Activated naive CD8-positive, alpha-beta T cell treated with anti-CD3 and anti-CD28 coated beads, Interleukin-2, amount 50 U/mL, for 24 hours (primary cell): ENCODE measurements at regions not wholly inside any gene's neighbourhood (a gene's known extent, or its start where the extent isn't known, plus 50 kb on each side); places are given as distances from the start of the nearest gene placed in this dataset.
"Not testable (repeated sequence)": the region's sequence is repeated elsewhere in the genome, so short reads cannot be mapped to it uniquely, and the experiment has no call there.

Experiments
- ATAC-seq: fragments of 150-1000 bp; cut with Tn5 transposase; one replicate; pipeline ENCODE4 v1.10.0; 2021
- DNase-seq: peaks from one replicate; pipeline ENCODE4 v3.0.0; 2021
- H3K27ac Mint-ChIP-seq: one replicate; pipeline ENCODE4 v1.8.0; 2021; ENCODE audit warnings: mild to moderate bottlenecking, mixed read lengths
- H3K27me3 Mint-ChIP-seq: one replicate; pipeline ENCODE4 v1.8.0; 2021; ENCODE audit warnings: mixed read lengths
- H3K36me3 Mint-ChIP-seq: one replicate; pipeline ENCODE4 v1.8.0; 2021; ENCODE audit warnings: low read depth, mixed read lengths
- H3K4me1 Mint-ChIP-seq: one replicate; pipeline ENCODE4 v1.8.0; 2021; ENCODE audit warnings: mixed read lengths
- H3K4me3 Mint-ChIP-seq: one replicate; pipeline ENCODE4 v1.8.0; 2021; ENCODE audit warnings: mild to moderate bottlenecking, moderate library complexity, mixed read lengths
- H3K9me3 Mint-ChIP-seq: one replicate; pipeline ENCODE4 v1.8.0; 2021; ENCODE audit warnings: mixed read lengths

DNA sequence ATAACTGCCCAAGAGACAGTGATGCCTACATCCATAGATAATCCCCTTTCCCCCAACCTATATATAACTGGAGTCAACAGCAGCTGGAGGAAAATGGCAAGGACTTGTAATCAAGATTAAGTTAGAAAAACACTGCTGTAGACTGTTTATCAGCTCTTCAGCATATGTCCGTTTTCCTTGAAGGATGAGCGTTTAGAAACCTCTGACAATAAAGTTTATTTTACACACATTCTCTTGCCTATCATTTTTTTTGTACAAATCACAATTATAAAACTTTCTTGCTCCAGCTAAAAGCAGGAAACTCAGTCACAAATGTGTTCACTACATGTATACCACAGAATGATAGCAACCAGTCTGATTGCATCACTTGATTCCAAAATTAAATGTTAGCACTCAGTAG lies 50.8 kb downstream of the PPIAL4G start:
- ATAC-seq, H3K27me3 Mint-ChIP-seq, DNase-seq, H3K27ac Mint-ChIP-seq, H3K4me3 Mint-ChIP-seq, H3K9me3 Mint-ChIP-seq: not testable (repeated sequence)
- H3K36me3 Mint-ChIP-seq = peaks cover 62% of the 10 kb centered on the region
- peaks cover 75% of the 10 kb centered on the region for H3K4me1 Mint-ChIP-seq

- ATAC-seq, H3K27me3 Mint-ChIP-seq, H3K4me3 Mint-ChIP-seq, DNase-seq, H3K27ac Mint-ChIP-seq, H3K9me3 Mint-ChIP-seq: not testable (repeated sequence)
- Mint-ChIP-seq H3K36me3 (peaks cover 73% of the 10 kb centered on the region), H3K4me1 (peaks cover 76% of the 10 kb centered on the region)
Measured at GRCh38 chr1:148429856-148430255, 53.2 kb downstream of the PPIAL4G start.

GRCh38 chr1:148426940-148427611 lies 56.0 kb downstream of the PPIAL4G start:
- not testable (repeated sequence) for H3K4me3 Mint-ChIP-seq, H3K9me3 Mint-ChIP-seq, H3K27me3 Mint-ChIP-seq
- ATAC-seq = peak; percentile 86
- Mint-ChIP-seq H3K4me1 (peaks cover 90% of the 10 kb centered on the region), H3K27ac (peak overlapping the region; percentile 67), H3K36me3 (peaks cover 65% of the 10 kb centered on the region)
- DNase-seq = peak; percentile 35

DNA sequence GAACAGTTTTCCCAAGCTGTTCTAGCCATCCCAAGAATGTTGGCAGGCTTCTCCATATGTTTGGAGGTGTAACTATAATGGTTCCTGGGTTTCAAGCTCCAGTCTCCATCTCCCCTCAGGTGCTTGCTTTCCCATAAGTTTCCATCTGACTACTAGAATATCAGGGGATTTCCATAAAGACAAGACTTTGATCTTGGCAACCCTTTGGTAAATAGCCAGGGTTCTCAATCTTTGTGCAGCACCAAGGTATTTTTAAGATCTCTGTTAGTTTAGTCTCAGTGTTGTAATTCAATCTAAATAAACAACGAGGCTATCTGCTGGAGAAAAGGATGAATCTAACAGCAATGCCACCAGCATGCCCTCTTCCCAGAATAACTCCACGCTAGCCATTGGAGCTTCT lies 56.7 kb downstream of the PPIAL4G start:
- not testable (repeated sequence) for ATAC-seq, H3K9me3 Mint-ChIP-seq, DNase-seq, H3K4me3 Mint-ChIP-seq, H3K27me3 Mint-ChIP-seq
- Mint-ChIP-seq H3K36me3 (peaks cover 59% of the 10 kb centered on the region), H3K27ac (peak overlapping the region; percentile 67), H3K4me1 (peaks cover 83% of the 10 kb centered on the region)

DNA sequence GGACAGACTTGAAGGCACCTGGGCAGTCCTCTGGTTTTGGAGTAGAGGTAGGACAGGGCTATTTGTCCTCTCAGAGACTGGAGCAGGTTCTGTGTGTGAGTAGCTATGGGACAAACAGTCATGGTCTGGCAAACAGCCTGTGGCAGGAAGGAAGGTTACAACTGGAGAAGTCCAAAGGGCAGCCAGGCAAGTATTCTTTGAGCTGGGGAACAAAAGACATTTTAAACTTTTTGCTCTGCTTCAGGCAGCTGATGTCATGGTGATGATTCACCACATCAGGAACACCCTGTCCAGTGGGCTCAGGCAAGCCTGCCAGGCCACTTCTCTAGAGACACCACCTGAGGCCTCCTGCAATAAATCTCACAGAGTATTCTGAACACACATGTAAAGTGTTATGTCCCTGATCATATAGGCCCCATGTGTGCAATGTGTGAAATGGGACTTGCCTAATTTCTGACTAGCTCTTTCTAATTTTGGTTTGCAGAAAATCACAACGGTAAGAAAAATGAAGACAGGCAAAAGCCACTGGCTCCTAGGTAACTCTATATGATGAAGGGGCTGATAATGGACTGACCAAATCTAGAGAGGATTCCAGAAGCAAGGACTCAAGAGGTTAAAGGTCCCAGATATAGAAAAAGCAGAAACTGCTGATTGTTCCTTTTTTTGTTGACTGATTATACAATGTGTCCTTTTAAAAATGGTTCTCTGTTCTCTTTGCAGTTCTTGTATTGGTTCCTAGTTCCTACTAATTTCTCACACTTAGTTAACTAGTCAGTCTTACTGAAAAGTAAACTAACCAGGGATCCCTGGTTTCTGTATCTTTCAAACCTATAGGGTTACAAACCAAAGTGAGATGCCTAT lies 58.7 kb downstream of the PPIAL4G start:
- H3K9me3 Mint-ChIP-seq, H3K4me3 Mint-ChIP-seq, DNase-seq, H3K27me3 Mint-ChIP-seq: not testable (repeated sequence)
- peak overlapping the region; percentile 17 for H3K27ac Mint-ChIP-seq
- ATAC-seq = peak; percentile 38
- peaks cover 64% of the 10 kb centered on the region for H3K4me1 Mint-ChIP-seq
- peaks cover 41% of the 10 kb centered on the region for H3K36me3 Mint-ChIP-seq

DNA sequence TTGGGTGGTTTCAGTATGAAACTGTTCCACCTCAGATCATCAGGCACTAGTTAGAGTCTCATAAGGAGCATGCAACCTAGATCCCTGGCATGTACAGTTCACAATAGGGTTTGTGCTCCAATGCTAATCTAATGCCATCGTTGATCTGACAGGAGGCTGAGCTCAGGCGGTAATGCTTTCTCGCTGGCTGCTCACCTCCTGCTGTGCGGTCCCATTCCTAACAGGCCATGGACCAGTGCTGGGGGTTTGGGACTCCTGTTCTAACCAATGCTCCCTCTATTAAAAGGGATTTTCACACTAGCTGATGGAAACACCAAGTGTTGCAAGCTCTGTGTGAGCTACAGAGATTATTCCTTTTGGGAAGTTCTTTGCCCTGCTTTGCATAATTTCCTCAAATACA lies 60.2 kb downstream of the PPIAL4G start:
- not testable (repeated sequence) for H3K27ac Mint-ChIP-seq, ATAC-seq, H3K9me3 Mint-ChIP-seq, DNase-seq, H3K4me3 Mint-ChIP-seq, H3K27me3 Mint-ChIP-seq
- H3K36me3 Mint-ChIP-seq = peaks cover 29% of the 10 kb centered on the region
- peaks cover 53% of the 10 kb centered on the region for H3K4me1 Mint-ChIP-seq

- H3K4me1 Mint-ChIP-seq, H3K9me3 Mint-ChIP-seq, ATAC-seq, H3K27me3 Mint-ChIP-seq, H3K36me3 Mint-ChIP-seq, H3K4me3 Mint-ChIP-seq, DNase-seq, H3K27ac Mint-ChIP-seq: not testable (repeated sequence)
Measured at GRCh38 chr1:148417241-148417640, 65.9 kb downstream of the PPIAL4G start.

DNA sequence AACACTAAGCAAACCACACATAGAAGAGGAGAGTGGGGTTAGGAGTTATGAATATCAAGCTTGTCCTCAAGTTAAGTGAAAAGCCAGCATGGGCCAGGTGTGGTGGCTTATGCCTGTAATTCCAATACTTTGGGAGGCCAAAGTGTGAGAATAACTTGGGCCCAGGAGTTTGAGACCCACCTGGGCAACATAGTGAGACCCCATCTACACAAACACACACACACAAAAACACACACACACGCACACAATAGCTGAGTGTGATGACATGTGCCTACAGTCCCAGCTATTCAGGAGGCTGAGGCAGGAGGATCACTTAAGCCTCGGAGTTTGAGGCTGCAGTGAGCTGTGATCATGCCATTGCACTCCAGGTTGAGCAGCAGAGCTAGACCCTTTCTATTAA lies 69.7 kb downstream of the PPIAL4G start:
- H3K36me3 Mint-ChIP-seq = peaks cover 18% of the 10 kb centered on the region
- ATAC-seq, DNase-seq, H3K27me3 Mint-ChIP-seq, H3K4me1 Mint-ChIP-seq, H3K27ac Mint-ChIP-seq, H3K4me3 Mint-ChIP-seq: not testable (repeated sequence)
- H3K9me3 Mint-ChIP-seq = peaks cover 13% of the 10 kb centered on the region

- H3K4me3 Mint-ChIP-seq, ATAC-seq: not testable (repeated sequence)
Measured at GRCh38 chr1:148404786-148405568, 78.1 kb downstream of the PPIAL4G start.

DNA sequence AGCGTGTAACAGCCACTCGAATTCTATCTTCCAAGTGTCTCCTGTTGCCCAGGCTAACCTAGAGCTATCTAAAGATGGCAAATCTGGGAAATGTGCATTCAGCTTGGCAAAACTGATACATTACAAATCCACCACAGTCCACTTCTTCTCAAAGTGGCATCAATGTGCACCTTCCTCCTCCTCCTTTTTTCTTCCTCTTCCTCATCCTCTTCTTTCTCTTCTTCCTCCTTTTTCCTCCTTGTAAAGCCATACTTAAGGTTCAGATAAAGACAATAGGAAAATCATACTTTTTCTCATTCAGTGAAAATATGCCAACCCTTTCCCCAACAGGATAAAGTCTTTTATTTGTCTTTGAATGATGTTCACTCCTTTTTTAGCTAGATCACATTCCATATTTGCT lies 79.2 kb downstream of the PPIAL4G start:
- not testable (repeated sequence) for DNase-seq, ATAC-seq, H3K27me3 Mint-ChIP-seq, H3K36me3 Mint-ChIP-seq, H3K4me3 Mint-ChIP-seq, H3K9me3 Mint-ChIP-seq
- Mint-ChIP-seq H3K27ac (peak overlapping the region; percentile 65), H3K4me1 (peaks cover 29% of the 10 kb centered on the region)

More at GRCh38 chr1:148404786-148405568, 78.1 kb downstream of the PPIAL4G start:
- peak overlapping the region; percentile 56 for H3K27ac Mint-ChIP-seq
- H3K36me3 Mint-ChIP-seq, H3K9me3 Mint-ChIP-seq, H3K27me3 Mint-ChIP-seq, DNase-seq: not testable (repeated sequence)
- peaks cover 29% of the 10 kb centered on the region for H3K4me1 Mint-ChIP-seq

- not testable (repeated sequence) for H3K27me3 Mint-ChIP-seq, DNase-seq, H3K36me3 Mint-ChIP-seq, ATAC-seq, H3K9me3 Mint-ChIP-seq
- peaks cover 31% of the 10 kb centered on the region for H3K4me1 Mint-ChIP-seq
- peak overlapping the region; percentile 100 for H3K27ac Mint-ChIP-seq
- peak overlapping the region; percentile 91 for H3K4me3 Mint-ChIP-seq
Measured at GRCh38 chr1:148403085-148403456, 80.0 kb downstream of the PPIAL4G start.

- H3K27me3 Mint-ChIP-seq, H3K36me3 Mint-ChIP-seq: not testable (repeated sequence)
- H3K4me1 Mint-ChIP-seq = peaks cover 35% of the 10 kb centered on the region
Measured at GRCh38 chr1:148402152-148403084, 80.7 kb downstream of the PPIAL4G start.

GRCh38 chr1:148397516-148397915 lies 85.6 kb downstream of the PPIAL4G start:
- H3K36me3 Mint-ChIP-seq, H3K9me3 Mint-ChIP-seq, H3K27me3 Mint-ChIP-seq, H3K4me3 Mint-ChIP-seq, ATAC-seq, DNase-seq: not testable (repeated sequence)
- Mint-ChIP-seq H3K27ac (peak overlapping the region; percentile 56), H3K4me1 (peaks cover 24% of the 10 kb centered on the region)

More at GRCh38 chr1:148402152-148403084, 80.7 kb downstream of the PPIAL4G start:
- DNase-seq (peak; percentile 85), ATAC-seq (peak; percentile 93)
- H3K4me3 Mint-ChIP-seq = peak overlapping the region; percentile 91
- not testable (repeated sequence) for H3K9me3 Mint-ChIP-seq
- peak overlapping the region; percentile 100 for H3K27ac Mint-ChIP-seq

DNA sequence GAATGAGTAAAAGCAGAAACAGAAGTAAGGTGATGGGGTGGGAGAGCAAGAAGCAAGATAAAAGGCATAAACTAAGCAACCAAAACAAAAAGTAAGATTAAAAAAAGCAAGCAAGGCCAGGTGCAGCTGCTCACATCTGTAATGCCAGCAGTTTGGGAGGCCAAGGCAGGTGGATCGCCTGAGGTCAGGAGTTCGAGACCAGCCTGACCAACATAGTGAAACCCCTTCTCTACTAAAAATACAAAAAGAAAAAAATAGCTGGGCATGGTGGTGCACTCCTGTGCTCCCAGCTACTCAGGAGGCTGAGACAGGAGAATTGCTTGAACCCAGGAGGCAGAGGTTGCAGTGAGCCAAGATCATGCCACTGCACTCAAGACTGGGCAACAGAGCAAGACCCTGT lies 90.6 kb downstream of the PPIAL4G start:
- not testable (repeated sequence) for H3K36me3 Mint-ChIP-seq, H3K4me3 Mint-ChIP-seq, ATAC-seq, H3K27ac Mint-ChIP-seq, H3K9me3 Mint-ChIP-seq, H3K27me3 Mint-ChIP-seq, DNase-seq
- peaks cover 24% of the 10 kb centered on the region for H3K4me1 Mint-ChIP-seq
